Fibroblast of mammary gland (primary cell): ENCODE measurements at regions not wholly inside any gene's neighbourhood (a gene's known extent, or its start where the extent isn't known, plus 50 kb on each side); places are given as distances from the start of the nearest gene placed in this dataset.

Experiments used
- DNase-seq: peaks from one replicate; pipeline ENCODE4 v3.0.0-alpha.2; 2010; ENCODE audit warnings: low read depth
- H3K4me3 ChIP-seq: 2 replicates; pipeline ENCODE4 v1.5.1; 2011; ENCODE audit warnings: low read depth, mild to moderate bottlenecking, low read length, moderate library complexity; ENCODE audit not compliant: control insufficient read depth
- CTCF ChIP-seq: conservative IDR thresholded peaks from 2 replicates; pipeline ENCODE4 v1.5.1; 2011; ENCODE audit warnings: low read depth, low read length, inconsistent platforms; ENCODE audit not compliant: control insufficient read depth, insufficient read depth

- no peak for DNase-seq
- no peak for TF ChIP-seq CTCF
- H3K4me3 ChIP-seq = no peak overlapping the region
Observed at GRCh38 chr10:106302961-106303360, 861.5 kb downstream of the SORCS1 start.

GRCh38 chr10:106301146-106301545, 863.4 kb downstream of the SORCS1 start:
- DNase-seq = no peak
- no peak for TF ChIP-seq CTCF
- H3K4me3 ChIP-seq = no peak overlapping the region

GRCh38 chr10:106296750-106297392, 867.6 kb downstream of the SORCS1 start:
- no peak for TF ChIP-seq CTCF
- H3K4me3 ChIP-seq = no peak overlapping the region
- no peak for DNase-seq

GRCh38 chr10:106284802-106285587, 879.5 kb downstream of the SORCS1 start:
- TF ChIP-seq CTCF = no peak
- H3K4me3 ChIP-seq = no peak overlapping the region
- DNase-seq = no peak

- no peak for DNase-seq
- H3K4me3 ChIP-seq = no peak overlapping the region
- no peak for TF ChIP-seq CTCF
Observed at GRCh38 chr10:106280896-106281460, 883.5 kb downstream of the SORCS1 start.

- no peak overlapping the region for H3K4me3 ChIP-seq
- DNase-seq = no peak
- no peak for TF ChIP-seq CTCF
Observed at GRCh38 chr10:106278383-106278782, 886.1 kb downstream of the SORCS1 start.
